Right forelimb (tissue), 1 donor: ENCODE measurements at regions not wholly inside any gene's neighbourhood (a gene's known extent, or its start where the extent isn't known, plus 50 kb on each side); places are given as distances from the start of the nearest gene placed in this dataset.
"Not testable (repeated sequence)": the region's sequence is repeated elsewhere in the genome, so short reads cannot be mapped to it uniquely, and the experiment has no call there.

Experiments
- DNase-seq: peaks from one replicate; pipeline ENCODE4 v3.0.0-alpha.2; 2018

DNA sequence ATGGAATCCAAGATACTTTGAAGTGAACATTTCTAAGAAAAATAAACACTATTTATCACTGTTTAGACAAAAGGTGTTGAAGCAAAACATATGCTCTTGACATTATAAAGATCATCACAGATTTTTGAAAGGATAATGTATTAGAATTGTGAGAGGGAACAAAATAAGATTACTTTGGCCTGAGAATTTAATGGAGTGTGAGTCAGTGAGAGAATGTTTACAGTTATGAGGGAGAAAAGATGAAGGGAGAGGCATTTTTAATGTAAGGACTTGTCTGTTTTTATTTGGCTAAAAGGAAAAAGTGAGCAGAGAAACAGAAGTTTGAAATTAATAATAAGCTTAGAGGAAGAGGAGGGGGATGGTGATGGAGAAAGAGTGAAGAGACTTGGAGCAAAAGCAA, 1010.1 kb downstream of the EFNA5 start:
- no peak for DNase-seq

DNA sequence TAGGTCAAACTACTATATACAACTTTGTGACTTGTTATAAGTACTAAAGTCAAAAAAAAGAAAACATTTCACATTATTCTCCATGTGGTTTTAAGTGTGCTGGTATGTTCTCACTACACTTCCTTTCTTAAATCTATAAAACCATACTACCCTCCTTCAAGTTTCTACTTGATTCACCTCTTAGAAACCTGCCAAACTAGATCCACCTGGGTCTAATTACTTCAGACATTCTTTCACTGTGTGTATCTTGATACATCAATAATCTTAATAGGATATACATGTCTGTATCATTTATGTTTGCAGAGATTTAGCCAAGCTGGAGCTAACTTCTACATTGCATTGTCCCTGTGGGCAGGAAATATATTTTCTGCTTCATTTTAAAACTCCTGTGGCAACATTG, 1012.6 kb downstream of the EFNA5 start:
- DNase-seq = no peak

DNA sequence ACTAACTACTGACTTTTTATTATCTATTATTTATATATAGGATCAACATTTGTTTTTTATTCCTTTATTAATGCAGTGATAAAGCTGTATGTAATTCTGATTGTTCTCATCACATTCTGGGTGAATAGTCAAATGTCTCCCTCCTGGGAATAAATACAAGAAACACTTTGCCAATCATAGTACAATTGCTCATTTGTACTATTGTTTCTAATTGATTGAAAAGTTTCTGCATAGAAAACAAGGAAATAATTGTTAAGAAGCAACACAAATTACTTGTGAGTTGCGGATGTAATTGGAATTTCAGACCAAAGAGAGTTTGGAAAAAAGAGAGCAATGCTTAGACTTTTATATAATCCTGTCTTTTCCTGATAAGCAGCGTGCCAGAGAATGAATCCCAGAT, 1013.9 kb downstream of the EFNA5 start:
- no peak for DNase-seq

DNA sequence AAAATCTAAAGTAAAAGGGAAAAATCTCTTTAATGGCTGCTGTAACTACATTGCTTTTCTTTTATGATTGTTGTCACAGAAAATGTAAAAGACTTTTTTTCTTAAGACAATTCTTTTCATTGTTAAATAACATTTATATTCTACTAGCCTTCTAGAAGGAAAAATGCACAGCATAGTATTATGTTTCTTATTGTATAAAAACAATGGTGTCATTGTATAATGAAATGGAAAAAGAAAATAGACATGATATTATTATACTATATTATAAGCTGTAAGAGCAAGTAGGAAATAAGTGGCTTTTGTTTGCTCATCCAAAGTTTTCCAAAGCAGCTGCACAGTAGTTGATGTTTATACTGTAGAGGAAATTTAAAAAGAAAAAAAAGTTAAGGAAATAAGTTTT, 1021.7 kb downstream of the EFNA5 start:
- no peak for DNase-seq

DNA sequence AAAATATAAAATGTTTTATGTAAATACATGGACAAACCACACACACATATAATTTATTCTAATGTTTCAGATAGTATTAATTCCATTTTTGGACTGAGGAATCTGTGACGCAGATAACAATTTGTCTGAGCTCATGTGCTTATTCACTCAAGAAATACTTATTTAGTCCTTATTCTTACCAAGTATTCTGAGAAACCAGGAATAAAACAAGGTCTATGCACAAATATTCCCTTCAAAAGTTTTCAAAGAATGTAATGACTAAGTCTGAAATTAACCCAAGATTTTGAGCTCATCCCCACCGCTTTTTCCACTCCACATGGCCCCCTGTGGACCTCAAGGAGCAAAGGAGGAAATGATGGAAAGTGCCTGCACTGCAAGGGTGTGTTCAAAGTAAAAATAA, 1022.3 kb downstream of the EFNA5 start:
- no peak for DNase-seq

DNA sequence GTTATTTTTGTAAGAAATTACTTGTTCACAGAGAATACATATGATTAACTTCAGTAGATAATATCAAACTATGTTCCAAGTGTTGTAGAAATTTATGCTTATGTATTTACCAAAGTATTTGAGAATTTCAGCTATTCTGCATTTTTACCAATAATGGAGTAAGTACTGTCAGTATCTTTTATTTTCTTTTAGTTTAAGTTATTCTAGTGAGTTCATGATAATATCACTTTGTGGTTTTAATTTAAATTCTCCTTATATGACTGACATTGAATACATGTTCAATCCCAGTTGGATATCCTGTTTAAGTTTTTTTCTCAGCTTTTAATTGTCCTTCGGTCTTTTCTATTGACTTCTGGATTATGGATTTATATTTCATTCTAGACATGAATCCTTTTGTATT, 1024.6 kb downstream of the EFNA5 start:
- no peak for DNase-seq

DNA sequence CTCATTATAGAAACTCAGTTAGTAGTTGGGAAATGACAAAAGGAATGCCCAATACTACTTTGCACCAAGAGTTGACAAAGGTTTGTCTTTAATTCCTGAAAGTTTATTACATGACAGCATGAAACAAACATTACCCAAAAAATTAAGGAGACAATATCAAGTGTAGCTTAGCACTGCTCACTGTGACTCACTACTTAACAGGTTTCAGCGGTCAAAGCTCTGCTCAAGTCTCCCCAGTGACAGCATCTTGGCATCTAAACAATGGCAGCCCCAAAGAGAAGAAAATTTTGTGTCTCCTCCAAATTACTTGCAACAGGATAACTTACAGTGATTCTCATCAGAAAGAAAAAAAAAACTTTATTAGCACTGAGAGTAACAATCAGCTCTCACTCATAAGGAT, 1030.2 kb downstream of the EFNA5 start:
- no peak for DNase-seq

DNA sequence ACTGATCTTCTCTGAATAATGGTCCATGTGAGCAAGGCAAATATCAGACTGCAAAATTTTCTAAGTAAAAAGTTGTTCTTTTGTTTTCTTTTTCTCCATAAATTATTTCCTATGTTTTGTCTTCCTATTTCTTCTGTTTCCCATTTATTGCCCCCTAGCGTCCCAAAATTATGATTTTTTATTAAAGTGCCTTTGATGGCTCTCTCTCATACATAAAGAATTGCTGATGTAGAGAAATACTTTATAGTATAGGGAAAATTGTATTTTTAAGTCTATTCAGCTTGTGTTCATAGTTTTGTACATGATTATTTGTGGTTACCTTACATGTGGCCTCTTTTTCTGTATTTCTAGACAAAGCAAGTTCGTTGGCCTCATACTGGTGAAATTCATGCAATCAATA, 1031.2 kb downstream of the EFNA5 start:
- DNase-seq = no peak

DNA sequence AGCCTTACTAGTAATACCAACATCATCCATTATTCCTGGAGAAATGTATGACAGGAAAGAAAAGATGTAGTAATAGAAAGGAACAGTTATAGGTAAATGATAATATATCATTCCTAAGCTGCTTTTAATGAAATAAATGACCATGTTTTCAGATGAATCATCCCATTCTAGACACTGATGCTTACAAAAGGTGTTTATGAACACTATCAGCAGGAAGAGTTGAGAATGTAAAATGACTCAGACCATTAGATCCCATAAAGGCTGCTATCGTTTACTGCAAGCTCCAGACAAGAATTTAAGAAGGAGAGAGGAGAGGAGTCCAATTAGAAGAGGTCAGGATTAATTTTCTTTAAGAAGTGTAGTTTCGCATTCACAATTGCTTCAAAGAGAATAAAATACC, 1033.5 kb downstream of the EFNA5 start:
- DNase-seq = no peak

DNA sequence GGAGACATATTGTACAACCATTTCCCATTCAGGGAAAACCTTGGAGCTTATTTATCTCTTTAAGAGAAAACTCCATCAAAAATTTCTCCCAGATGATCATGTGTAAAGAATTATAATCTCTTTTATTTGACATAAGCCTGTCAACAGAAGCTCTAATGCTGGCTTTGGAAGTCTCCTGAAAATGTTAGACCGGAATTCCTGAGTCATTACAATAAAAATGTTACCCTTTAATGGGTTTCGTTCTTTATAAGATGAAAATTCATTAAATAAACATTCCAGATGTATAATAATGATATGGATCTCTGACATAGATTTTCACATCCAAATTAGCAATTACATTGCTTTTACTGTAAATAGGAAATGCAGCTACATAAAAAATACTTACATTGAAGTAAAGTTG, 1036.4 kb downstream of the EFNA5 start:
- no peak for DNase-seq

DNA sequence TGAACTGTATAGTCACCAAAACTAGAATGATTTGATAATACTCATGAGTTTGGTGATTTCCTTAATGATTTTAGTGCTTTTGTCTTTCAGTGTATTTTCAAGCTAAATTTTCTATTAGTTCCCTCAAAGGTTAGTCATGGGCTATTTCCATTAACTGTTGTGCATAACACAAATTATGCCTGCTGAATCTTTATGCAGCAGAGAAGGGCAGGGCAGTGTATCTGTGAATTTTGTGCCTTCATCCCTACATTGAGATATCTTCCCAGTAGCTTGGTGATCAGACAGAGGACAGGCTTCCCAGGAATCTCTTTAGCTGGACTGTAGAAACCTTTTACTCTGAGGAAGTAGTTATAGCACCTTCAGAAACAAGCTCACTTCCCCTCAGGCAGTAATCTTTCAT, 1036.9 kb downstream of the EFNA5 start:
- no peak for DNase-seq

DNA sequence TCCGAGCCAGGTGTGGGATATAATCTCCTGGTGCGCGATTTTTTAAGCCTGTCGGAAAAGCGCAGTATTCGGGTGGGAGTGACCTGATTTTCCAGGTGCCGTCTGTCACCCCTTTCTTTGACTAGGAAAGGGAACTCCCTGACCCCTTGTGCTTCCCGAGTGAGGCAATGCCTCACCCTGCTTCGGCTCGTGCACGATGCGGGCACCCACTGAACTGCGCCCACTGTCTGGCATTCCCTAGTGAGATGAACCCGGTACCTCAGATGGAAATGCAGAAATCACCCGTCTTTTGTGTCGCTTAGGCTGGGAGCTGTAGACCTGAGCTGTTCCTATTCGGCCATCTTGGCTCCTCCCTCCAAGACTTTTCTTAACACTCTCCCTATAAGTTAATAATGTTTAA, 1042.3 kb downstream of the EFNA5 start:
- DNase-seq = not testable (repeated sequence)

DNA sequence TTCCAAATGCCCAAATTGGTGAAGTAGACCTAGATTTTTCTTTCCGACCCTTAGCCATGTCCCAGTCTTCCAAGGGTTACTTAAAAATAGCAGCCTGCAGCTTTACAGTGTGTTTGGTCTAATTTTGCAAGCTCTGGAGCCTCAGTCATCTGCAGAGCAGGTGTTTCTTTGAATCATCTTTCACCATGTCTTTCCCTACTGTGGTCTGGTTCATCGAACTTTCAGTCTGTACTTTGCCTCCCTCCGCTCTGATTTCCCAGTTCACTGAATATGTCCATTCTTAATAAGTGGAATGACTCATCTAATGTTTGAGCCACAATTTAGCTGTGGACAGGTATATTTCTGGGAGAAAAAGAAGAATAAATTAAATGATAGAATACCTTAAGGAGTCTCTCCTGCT, 1060.7 kb downstream of the EFNA5 start:
- no peak for DNase-seq

DNA sequence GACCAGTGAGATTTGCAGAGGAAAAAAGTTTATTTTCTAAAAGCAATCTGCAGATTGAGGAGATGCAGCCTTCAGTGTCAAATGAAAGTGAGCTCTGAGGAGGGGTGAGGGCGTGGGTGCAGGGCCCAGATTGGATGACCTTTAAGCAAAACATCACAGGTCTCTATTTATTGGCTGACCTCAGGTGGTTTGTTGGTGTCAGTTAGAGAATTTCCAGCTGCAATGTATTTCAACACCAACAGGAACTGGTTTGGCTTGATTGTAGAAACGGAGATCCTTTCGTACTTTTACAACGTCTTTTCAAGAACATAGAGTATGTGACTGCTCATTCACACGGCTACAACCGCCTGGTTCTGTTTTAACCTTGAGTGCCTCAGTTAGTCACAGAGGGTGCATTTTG, 1069.1 kb downstream of the EFNA5 start:
- DNase-seq = no peak

DNA sequence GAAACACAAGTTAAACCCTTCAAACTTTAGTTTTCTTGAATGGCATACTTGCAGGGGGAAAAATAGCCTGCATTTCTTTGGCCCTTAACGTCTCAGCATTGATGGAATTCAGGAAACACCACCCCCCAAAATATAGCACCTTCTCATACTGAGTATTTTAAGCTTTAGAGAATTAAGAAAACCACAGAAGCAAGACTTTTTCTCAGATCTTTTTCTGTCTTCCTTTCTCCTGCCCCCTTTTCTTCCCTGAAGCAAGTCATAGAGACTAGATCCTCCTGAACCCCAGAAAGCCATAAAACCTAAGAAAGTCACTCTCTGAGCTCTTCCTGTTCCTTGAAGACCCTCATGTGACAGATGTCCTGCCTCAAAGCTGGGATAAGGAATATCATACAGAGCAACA, 1069.9 kb downstream of the EFNA5 start:
- DNase-seq = no peak

DNA sequence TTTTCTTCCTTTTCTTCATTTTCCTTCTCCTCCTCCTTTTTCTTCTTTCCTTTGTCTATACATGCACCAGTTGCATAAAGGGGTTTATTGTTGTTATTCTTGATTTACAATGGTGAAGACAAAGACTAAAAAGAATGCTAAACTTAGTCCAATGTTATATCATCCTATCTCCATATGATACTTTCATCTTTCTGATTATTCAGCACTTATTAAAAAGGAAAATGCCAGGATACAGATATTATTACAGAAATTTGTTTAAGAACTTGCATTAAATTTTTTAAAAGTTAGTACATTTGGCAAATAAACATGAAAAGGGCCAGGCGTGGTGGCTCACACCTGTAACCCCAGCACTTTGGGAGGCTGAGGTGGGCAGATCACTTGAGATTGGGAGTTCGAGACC, 1074.9 kb downstream of the EFNA5 start:
- no peak for DNase-seq

DNA sequence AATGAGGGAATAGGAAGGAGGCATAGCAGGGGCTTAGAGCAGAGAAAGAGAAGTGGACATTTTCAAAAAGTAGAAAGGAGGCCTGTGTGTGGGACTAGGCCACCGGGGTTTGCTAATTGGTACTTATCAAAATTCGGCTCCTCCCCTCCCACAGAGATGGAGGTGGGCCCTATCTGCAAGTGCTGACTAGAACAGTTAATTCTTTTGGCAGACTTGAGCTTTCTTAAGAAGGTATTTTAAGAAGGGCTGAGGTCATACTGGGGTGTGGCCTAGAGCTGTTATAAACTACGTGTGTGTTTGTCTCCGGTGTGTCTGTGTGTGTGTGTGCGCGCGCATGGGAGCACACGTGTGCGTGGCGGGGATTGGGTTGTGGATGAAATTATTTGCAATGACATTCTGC, 1086.5 kb downstream of the EFNA5 start:
- no peak for DNase-seq

DNA sequence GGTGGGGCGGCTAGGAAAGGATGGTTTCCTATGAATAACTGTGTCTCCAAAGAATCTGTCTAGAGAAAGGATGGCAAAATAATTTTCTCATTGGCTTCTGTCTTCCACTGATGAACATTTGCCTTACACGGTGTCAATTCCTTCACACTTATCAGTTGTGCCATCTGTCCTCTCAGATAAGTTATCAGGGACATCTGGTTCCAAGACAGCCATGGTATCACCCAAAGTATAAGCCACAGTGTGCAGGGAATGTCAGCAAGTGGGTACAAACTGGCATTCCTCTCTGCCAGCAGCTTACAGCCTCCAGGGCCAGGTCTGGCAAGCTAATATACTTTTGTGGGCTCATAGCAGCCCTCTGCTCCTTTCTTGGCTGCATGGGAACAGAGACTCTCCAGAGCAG, 1092.0 kb downstream of the EFNA5 start:
- DNase-seq = no peak

DNA sequence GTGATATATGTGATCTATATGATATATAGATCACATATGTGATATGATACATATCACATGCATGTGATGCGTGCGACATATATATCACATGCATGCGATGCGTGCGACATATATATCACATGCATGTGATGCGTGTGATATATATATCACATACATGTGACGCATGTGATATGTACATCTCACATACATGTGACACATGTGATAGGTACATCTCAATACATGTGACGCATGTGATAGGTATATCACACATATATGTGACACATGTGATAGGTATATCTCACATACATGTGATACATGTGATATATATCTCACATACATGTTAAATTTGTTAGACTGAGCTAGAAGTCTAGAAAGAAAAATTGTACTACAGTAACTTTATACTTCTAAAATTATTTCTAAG, 1095.9 kb downstream of the EFNA5 start:
- no peak for DNase-seq

DNA sequence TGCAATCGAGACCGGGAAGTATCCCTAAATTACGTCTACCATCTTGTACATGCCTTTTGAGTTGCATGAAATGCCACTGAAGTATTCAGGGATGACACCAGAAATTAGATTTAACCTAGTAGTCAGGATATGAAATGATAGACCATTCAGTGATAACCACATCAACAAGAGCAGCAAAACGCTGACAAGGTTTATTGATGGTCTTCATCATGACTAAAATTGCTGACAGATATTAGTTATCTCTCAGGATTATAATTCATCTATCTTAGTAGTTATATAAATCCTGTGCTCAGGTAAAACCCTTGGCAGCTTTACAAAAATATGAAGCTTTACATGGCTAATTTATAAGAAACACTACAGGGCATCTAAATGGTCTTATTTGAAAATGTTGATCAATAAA, 1104.7 kb downstream of the EFNA5 start:
- no peak for DNase-seq

DNA sequence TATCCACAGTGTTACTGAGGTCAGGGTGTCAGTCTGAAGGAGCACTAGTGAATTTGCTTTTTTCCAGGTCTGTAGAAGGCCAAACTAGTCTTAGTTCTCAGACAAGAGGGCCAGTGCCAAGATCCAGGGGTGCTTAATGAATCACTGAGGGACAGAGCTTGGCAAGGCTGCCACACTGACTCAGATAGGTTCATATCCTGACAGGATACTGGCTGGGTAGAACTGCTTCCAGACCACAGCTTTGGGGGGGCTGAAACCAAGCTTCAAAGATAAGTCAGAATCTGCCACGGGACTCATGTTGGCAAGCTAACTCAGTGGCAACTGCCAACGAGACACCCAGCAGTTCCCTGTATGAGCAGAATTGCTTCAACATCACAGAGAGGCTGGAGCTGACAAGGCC, 1125.4 kb downstream of the EFNA5 start:
- DNase-seq = no peak

DNA sequence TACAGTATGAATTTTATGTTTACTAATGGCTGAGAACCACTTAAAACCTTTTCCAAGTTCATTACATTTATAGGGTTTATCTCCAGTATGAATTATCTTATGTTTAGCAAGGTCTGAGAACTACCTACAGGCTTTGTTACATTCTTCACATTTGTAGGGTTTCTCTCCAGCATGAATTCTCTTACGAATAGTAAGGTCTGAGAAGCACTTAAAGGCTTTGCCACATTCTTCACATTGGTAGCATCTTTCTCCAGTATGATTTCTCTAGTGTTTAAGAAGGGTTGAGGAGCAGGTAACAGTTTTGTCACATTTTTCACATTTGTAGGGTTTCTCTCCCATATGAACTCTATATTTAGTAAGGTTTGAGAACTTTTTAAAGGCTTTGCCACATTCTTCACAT, 1127.4 kb downstream of the EFNA5 start:
- no peak for DNase-seq

DNA sequence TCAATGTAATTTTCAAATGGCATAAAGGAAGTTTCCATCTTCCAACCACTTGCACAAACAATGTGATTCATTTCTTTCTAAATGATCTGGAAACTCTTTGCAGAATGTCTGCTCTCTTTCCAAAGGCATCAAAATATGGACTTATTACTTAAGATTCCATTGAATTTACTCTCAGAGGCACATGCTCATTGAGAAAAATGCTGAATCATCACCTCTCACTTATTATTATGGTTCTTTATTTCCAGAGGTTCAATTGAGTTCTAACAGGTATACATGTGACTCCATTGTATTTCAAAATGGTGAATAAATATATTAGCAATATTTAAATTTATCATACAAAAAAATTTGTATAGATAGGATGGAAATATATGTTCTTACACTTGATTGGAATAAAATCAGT, 1140.6 kb downstream of the EFNA5 start:
- no peak for DNase-seq

DNA sequence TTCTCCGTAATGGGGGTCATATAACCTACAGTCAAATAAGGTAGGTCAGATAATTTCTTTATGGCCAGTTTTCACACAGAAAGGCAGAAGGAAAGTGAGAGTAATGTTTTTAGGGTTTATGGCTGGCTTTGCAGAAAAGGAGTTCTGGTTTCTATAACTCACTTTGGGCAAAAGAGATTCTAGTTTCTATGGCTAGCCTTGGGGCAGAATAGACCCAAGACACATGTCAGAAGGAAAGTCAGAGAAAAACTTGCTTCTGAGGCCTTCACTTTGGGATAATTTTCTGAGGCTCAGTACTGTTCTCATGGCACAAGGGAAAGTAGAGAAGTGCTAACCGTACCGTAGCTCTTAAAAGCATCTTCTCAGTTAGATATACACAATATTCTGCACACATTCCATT, 1145.3 kb downstream of the EFNA5 start:
- DNase-seq = no peak

DNA sequence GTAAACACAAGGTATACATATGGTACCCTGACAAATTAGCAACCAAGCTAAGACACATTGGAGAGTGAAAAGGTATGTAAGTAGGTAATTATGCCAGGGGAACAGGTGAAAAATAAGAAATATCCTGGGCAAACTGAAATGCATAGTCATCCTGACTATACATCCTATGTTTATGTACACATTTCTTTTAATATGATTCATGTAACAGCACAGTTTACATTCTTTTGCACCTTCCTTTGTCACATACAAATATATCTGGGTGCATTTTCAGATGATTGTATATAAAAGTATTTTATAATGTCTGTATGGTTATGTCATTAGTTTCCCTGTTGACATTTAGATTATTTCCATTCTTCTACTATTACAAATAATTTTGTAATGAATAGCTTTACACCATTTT, 1146.9 kb downstream of the EFNA5 start:
- no peak for DNase-seq

DNA sequence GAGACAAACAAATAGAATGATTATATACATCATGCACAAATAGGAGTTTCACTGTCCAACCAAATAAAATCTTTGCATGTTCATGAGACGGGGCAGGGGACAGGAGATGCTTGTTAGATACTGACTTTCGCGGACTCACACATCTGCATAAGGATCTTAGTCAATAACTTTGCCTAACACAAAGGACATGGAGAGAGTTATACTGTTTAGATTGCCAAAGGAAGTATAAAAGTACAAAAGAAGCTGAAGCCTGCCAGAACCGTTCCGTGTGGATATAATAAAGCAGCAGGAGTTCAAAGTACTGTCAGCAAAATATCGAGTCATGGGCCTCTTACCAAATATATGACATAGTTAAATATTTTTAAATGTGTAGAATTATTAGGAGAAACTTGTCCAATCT, 1148.4 kb downstream of the EFNA5 start:
- DNase-seq = no peak
